ENCODE measurements at regions not wholly inside any gene's neighbourhood (a gene's known extent, or its start where the extent isn't known, plus 50 kb on each side); places are given as distances from the start of the nearest gene placed in this dataset.

GRCh38 chrX:118252967-118253366 is 92.9 kb upstream of the WDR44 start:
- H3K27ac Mint-ChIP-seq (ENCODE audit: unreplicated experiment), result no peak overlapping the region
- Histone ChIP-seq H4K20me1 (ENCODE audit: insufficient read depth, low read length) (no peaks in the 10 kb centered on the region), H3K36me3 (ENCODE audit: insufficient read depth, low read length) (no peaks in the 10 kb centered on the region), H2AFZ (ENCODE audit: low read depth, low read length) (no peak overlapping the region), H3K4me1 (ENCODE audit: insufficient read depth, low read length) (no peaks in the 10 kb centered on the region), H3K4me2 (ENCODE audit: low read length) (no peak overlapping the region), H3K79me2 (ENCODE audit: insufficient read depth, low read length) (no peaks in the 10 kb centered on the region), H3K9me3 (ENCODE audit: insufficient read depth, low read depth, low read length) (no peaks in the 10 kb centered on the region), H3K27me3 (ENCODE audit: insufficient read depth, low read length) (no peaks in the 10 kb centered on the region), H3K27ac (ENCODE audit: low read depth, low read length) (no peak overlapping the region), H3K4me3 (ENCODE audit: insufficient read depth, low read depth, low read length) (no peak overlapping the region), H3K9ac (ENCODE audit: low read length) (no peak overlapping the region)
- DNase-seq (ENCODE audit: low read depth), result no peak
- H3K4me1 Mint-ChIP-seq (ENCODE audit: low read depth, unreplicated experiment), result no peaks in the 10 kb centered on the region
- no peaks in the 10 kb centered on the region for H3K27me3 Mint-ChIP-seq (ENCODE audit: low read depth, unreplicated experiment)
- no peaks in the 10 kb centered on the region for H3K9me3 Mint-ChIP-seq (ENCODE audit: unreplicated experiment)
- no peak for FAIRE-seq
- H3K4me3 Mint-ChIP-seq (ENCODE audit: unreplicated experiment), result no peak overlapping the region
- TF ChIP-seq CTCF (IDR thresholded peaks at IDR 0.05; ENCODE audit: insufficient read depth, low read depth, low read length) (no peak), EZH2 (IDR thresholded peaks at IDR 0.05; ENCODE audit: insufficient read depth, low read length) (no peak)
- no peaks in the 10 kb centered on the region for H3K36me3 Mint-ChIP-seq (ENCODE audit: low read depth, unreplicated experiment)

- H4K20me1 ChIP-seq (ENCODE audit: insufficient read depth, low read length), result no peaks in the 10 kb centered on the region
- no peak overlapping the region for H3K4me2 ChIP-seq (ENCODE audit: low read length)
- TF ChIP-seq EZH2 (IDR thresholded peaks at IDR 0.05; ENCODE audit: insufficient read depth, low read length) (no peak), CTCF (IDR thresholded peaks at IDR 0.05; ENCODE audit: insufficient read depth, low read depth, low read length) (peak; percentile 53)
- no peaks in the 10 kb centered on the region for H3K36me3 ChIP-seq (ENCODE audit: insufficient read depth, low read length)
- no peaks in the 10 kb centered on the region for H3K27me3 ChIP-seq (ENCODE audit: insufficient read depth, low read length)
- no peak overlapping the region for H3K4me3 Mint-ChIP-seq (ENCODE audit: unreplicated experiment)
- no peak overlapping the region for H2AFZ ChIP-seq (ENCODE audit: low read depth, low read length)
- FAIRE-seq (peak; percentile 97), DNase-seq (ENCODE audit: low read depth) (peak; percentile 18)
- no peak overlapping the region for H3K27ac Mint-ChIP-seq (ENCODE audit: unreplicated experiment)
- H3K27me3 Mint-ChIP-seq (ENCODE audit: low read depth, unreplicated experiment), result no peaks in the 10 kb centered on the region
- H3K36me3 Mint-ChIP-seq (ENCODE audit: low read depth, unreplicated experiment), result no peaks in the 10 kb centered on the region
- no peak overlapping the region for H3K27ac ChIP-seq (ENCODE audit: low read depth, low read length)
- H3K79me2 ChIP-seq (ENCODE audit: insufficient read depth, low read length), result no peaks in the 10 kb centered on the region
- H3K9ac ChIP-seq (ENCODE audit: low read length), result no peak overlapping the region
- H3K4me1 ChIP-seq (ENCODE audit: insufficient read depth, low read length), result no peaks in the 10 kb centered on the region
- H3K4me1 Mint-ChIP-seq (ENCODE audit: low read depth, unreplicated experiment), result no peaks in the 10 kb centered on the region
- no peaks in the 10 kb centered on the region for H3K9me3 Mint-ChIP-seq (ENCODE audit: unreplicated experiment)
- no peak overlapping the region for H3K4me3 ChIP-seq (ENCODE audit: insufficient read depth, low read depth, low read length)
- H3K9me3 ChIP-seq (ENCODE audit: insufficient read depth, low read depth, low read length), result no peaks in the 10 kb centered on the region
These were observed 91.3 kb upstream of the WDR44 start for GRCh38 chrX:118254611-118255010.

- TF ChIP-seq EZH2 (IDR thresholded peaks at IDR 0.05; ENCODE audit: insufficient read depth, low read length) (no peak), CTCF (IDR thresholded peaks at IDR 0.05; ENCODE audit: insufficient read depth, low read depth, low read length) (no peak)
- no peaks in the 10 kb centered on the region for H4K20me1 ChIP-seq (ENCODE audit: insufficient read depth, low read length)
- H2AFZ ChIP-seq (ENCODE audit: low read depth, low read length), result no peak overlapping the region
- Mint-ChIP-seq H3K9me3 (ENCODE audit: unreplicated experiment) (no peaks in the 10 kb centered on the region), H3K36me3 (ENCODE audit: low read depth, unreplicated experiment) (no peaks in the 10 kb centered on the region), H3K4me1 (ENCODE audit: low read depth, unreplicated experiment) (no peaks in the 10 kb centered on the region), H3K4me3 (ENCODE audit: unreplicated experiment) (no peak overlapping the region), H3K27me3 (ENCODE audit: low read depth, unreplicated experiment) (no peaks in the 10 kb centered on the region), H3K27ac (ENCODE audit: unreplicated experiment) (no peak overlapping the region)
- no peak for DNase-seq (ENCODE audit: low read depth)
- no peaks in the 10 kb centered on the region for H3K79me2 ChIP-seq (ENCODE audit: insufficient read depth, low read length)
- no peak overlapping the region for H3K9ac ChIP-seq (ENCODE audit: low read length)
- no peak overlapping the region for H3K27ac ChIP-seq (ENCODE audit: low read depth, low read length)
- H3K36me3 ChIP-seq (ENCODE audit: insufficient read depth, low read length), result no peaks in the 10 kb centered on the region
- no peak overlapping the region for H3K4me2 ChIP-seq (ENCODE audit: low read length)
- H3K4me1 ChIP-seq (ENCODE audit: insufficient read depth, low read length), result no peaks in the 10 kb centered on the region
- no peak overlapping the region for H3K4me3 ChIP-seq (ENCODE audit: insufficient read depth, low read depth, low read length)
- FAIRE-seq, result no peak
- no peaks in the 10 kb centered on the region for H3K27me3 ChIP-seq (ENCODE audit: insufficient read depth, low read length)
- no peaks in the 10 kb centered on the region for H3K9me3 ChIP-seq (ENCODE audit: insufficient read depth, low read depth, low read length)
These were observed 90.0 kb upstream of the WDR44 start for GRCh38 chrX:118255921-118256320.
